Ectodermal cell (in vitro differentiated cells): ENCODE measurements at regions not wholly inside any gene's neighbourhood (a gene's known extent, or its start where the extent isn't known, plus 50 kb on each side); places are given as distances from the start of the nearest gene placed in this dataset.
A peak's percentile ranks its signal among the peaks of the same experiment; 100 is the strongest.

ENCODE experiments used
- H3K27ac ChIP-seq: 2 replicates; pipeline ENCODE4 v1.7.0; 2013; ENCODE audit warnings: mild to moderate bottlenecking, low read depth, low read length; ENCODE audit not compliant: insufficient read depth, poor library complexity, severe bottlenecking
- H3K27me3 ChIP-seq: 2 replicates; pipeline ENCODE4 v1.7.0; 2013; ENCODE audit warnings: mild to moderate bottlenecking, low read length; ENCODE audit not compliant: insufficient read depth, control insufficient read depth, poor library complexity, severe bottlenecking
- H3K36me3 ChIP-seq: one replicate; pipeline ENCODE4 v1.7.0; 2013; ENCODE audit warnings: low read length; ENCODE audit not compliant: control insufficient read depth, insufficient read depth
- H3K4me1 ChIP-seq: one replicate; pipeline ENCODE4 v1.7.0; 2013; ENCODE audit warnings: low read length; ENCODE audit not compliant: control insufficient read depth, insufficient read depth
- H3K4me3 ChIP-seq: 2 replicates; pipeline ENCODE4 v1.7.0; 2013; ENCODE audit warnings: low read depth, low read length, control low read depth; ENCODE audit not compliant: insufficient read depth
- H3K9me3 ChIP-seq: 2 replicates; pipeline ENCODE4 v1.7.0; 2013; ENCODE audit warnings: mild to moderate bottlenecking, low read length, moderate library complexity; ENCODE audit not compliant: control insufficient read depth
- WGBS, 2 experiments: methylation state at CpG; one replicate each; pipeline ENCODE4 v1.1.7; 2013; ENCODE audit warnings: missing lambda C conversion rate in 2 of 2; 5-methylcytosine and 5-hydroxymethylcytosine counted together

- H3K4me1 ChIP-seq = no peaks in the 10 kb centered on the region
- WGBS, 2 experiments = 92 to 97% methylated on average over 2 of the region's 2 CpGs
- H3K27me3 ChIP-seq = no peaks in the 10 kb centered on the region
- H3K4me3 ChIP-seq = no peak overlapping the region
- H3K27ac ChIP-seq = no peak overlapping the region
- no peaks in the 10 kb centered on the region for H3K36me3 ChIP-seq
- no peaks in the 10 kb centered on the region for H3K9me3 ChIP-seq
These were observed 98.6 kb upstream of the PHYHIPL start for GRCh38 chr10:59077855-59078254.

- H3K27ac ChIP-seq = no peak overlapping the region
- no peak overlapping the region for H3K4me3 ChIP-seq
These were observed 97.5 kb upstream of the PHYHIPL start for GRCh38 chr10:59078978-59079377.

GRCh38 chr10:59079386-59080226 lies 96.8 kb upstream of the PHYHIPL start:
- no peaks in the 10 kb centered on the region for H3K9me3 ChIP-seq
- no peaks in the 10 kb centered on the region for H3K4me1 ChIP-seq
- H3K27me3 ChIP-seq = no peaks in the 10 kb centered on the region
- no peak overlapping the region for H3K4me3 ChIP-seq
- no peak overlapping the region for H3K27ac ChIP-seq
- WGBS, 2 experiments = 83 to 92% methylated on average over 3 to 4 of the region's 4 CpGs
- no peaks in the 10 kb centered on the region for H3K36me3 ChIP-seq

More at GRCh38 chr10:59078978-59079377, 97.5 kb upstream of the PHYHIPL start:
- Histone ChIP-seq H3K27me3 (no peaks in the 10 kb centered on the region), H3K9me3 (no peaks in the 10 kb centered on the region), H3K4me1 (no peaks in the 10 kb centered on the region), H3K36me3 (no peaks in the 10 kb centered on the region)
- WGBS, 2 experiments = 50 to 71% methylated on average over 1 of the region's 1 CpG

GRCh38 chr10:59082249-59082648 lies 94.2 kb upstream of the PHYHIPL start:
- Histone ChIP-seq H3K4me1 (no peaks in the 10 kb centered on the region), H3K9me3 (no peaks in the 10 kb centered on the region), H3K27me3 (no peaks in the 10 kb centered on the region), H3K4me3 (no peak overlapping the region), H3K27ac (no peak overlapping the region), H3K36me3 (no peaks in the 10 kb centered on the region)
- 91 to 94% methylated on average over 3 of the region's 3 CpGs for WGBS, 2 experiments

DNA sequence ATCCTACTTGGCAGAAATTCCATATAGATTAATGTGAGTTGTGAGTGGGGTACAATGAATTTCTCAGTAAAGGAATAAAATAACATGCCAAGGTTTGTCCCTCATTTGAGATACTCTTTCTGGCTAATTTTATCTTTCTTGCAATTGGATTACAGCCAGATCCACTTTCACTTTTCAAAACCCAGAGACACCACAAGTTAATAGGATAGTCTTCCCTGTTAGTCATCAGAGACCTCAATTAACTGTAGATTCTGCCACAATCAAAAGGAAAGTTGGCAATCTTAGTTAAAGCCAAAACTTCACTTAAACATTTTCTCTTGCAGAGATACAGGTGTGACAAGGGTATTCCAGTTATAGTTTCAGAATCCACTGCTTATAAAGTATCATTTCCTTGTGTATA lies 91.4 kb upstream of the PHYHIPL start:
- Histone ChIP-seq H3K27me3 (no peaks in the 10 kb centered on the region), H3K36me3 (no peaks in the 10 kb centered on the region), H3K4me3 (no peak overlapping the region), H3K9me3 (no peaks in the 10 kb centered on the region), H3K4me1 (no peaks in the 10 kb centered on the region), H3K27ac (no peak overlapping the region)

- Histone ChIP-seq H3K4me1 (no peaks in the 10 kb centered on the region), H3K4me3 (no peak overlapping the region), H3K27ac (no peak overlapping the region), H3K9me3 (no peaks in the 10 kb centered on the region), H3K27me3 (no peaks in the 10 kb centered on the region), H3K36me3 (no peaks in the 10 kb centered on the region)
- WGBS, 2 experiments = 90 to 94% methylated on average over 6 of the region's 6 CpGs
These were observed 90.5 kb upstream of the PHYHIPL start for GRCh38 chr10:59085711-59086502.

- H3K4me3 ChIP-seq = no peak overlapping the region
- H3K9me3 ChIP-seq = no peaks in the 10 kb centered on the region
- no peaks in the 10 kb centered on the region for H3K4me1 ChIP-seq
- no peaks in the 10 kb centered on the region for H3K36me3 ChIP-seq
- no peaks in the 10 kb centered on the region for H3K27me3 ChIP-seq
- no peak overlapping the region for H3K27ac ChIP-seq
These were observed 89.0 kb upstream of the PHYHIPL start for GRCh38 chr10:59087486-59087885.

DNA sequence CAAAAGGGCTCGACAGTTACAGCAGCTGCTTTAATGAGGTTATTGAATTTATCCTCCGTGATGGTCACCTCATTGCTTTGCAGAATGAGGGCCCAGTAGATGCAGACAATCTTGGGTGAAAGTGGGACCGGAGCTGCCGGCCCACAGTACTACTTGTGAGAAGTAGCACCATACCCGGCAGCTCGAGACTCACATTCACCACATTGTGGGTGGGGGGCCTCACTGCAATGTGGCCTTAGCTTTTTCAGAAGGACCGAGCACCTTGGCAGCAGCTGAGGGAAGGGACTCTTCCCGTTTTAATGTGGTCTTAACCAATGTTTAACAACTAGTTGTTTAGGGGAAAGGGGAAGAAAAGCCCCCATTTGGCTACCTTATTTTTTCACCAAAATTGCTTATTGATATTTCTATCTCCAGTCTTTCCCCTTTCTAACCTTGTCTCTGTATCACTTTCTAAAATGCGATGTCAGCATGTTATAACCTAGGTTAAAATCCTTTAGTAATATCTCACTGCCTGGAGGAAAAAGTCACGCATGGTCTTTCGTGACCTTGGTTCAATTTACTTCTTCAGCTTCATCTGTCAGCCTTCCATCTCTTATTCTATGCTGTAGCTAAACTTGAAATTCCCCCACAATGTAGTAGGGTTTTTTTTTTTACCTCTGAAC lies 87.4 kb upstream of the PHYHIPL start:
- no peaks in the 10 kb centered on the region for H3K36me3 ChIP-seq
- no peak overlapping the region for H3K4me3 ChIP-seq
- no peaks in the 10 kb centered on the region for H3K9me3 ChIP-seq
- no peaks in the 10 kb centered on the region for H3K4me1 ChIP-seq
- no peak overlapping the region for H3K27ac ChIP-seq
- H3K27me3 ChIP-seq = no peaks in the 10 kb centered on the region
- 95% methylated on average over 10 to 11 of the region's 11 CpGs for WGBS, 2 experiments

DNA sequence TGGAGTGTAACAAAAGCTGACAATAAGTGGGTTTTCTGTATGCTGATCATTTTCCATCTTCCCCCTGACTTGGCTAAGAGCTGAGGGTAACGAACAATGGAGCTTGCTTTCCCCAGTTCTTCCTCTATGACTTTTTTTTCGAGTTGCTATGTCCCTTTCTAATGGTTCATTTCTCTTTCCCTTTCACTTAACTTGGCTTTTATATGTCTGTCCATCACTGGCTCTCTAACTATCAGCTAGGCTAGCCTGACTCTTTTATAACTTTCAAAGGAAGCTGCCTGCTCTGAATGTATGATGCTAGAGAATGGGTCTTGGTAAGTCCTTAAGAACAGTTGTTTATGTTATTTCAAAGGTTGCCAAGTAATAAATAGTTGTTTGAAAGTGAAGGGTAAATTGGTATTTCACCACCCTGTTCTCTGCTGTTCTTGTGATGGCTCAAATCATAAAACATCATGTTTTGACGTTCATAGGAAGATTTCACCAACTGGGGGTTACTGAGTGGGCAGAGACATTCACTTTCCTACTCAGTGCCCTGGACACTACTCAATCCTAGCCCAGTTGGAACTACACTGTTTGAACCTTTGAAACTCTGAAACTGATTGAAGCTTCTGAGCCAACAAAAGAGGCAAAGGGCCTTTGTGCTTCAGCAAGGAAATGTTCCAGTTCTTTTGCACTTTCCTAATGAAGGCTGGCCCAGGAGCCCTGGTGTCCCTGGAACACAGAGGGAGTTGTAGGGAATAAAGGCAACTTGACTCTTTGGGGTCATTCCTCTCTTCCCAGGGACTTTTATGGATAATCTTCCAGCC lies 85.4 kb upstream of the PHYHIPL start:
- H3K27me3 ChIP-seq = no peaks in the 10 kb centered on the region
- peak overlapping the region; percentile 60 for H3K27ac ChIP-seq
- H3K4me1 ChIP-seq = no peaks in the 10 kb centered on the region
- no peaks in the 10 kb centered on the region for H3K36me3 ChIP-seq
- H3K9me3 ChIP-seq = no peaks in the 10 kb centered on the region
- WGBS, 2 experiments = 82 to 91% methylated on average over 3 of the region's 3 CpGs
- no peak overlapping the region for H3K4me3 ChIP-seq
